Stimulated activated CD8-positive, alpha-beta memory T cell treated with anti-CD3 and anti-CD28 coated beads, Interleukin-12 subunit alpha, Interleukin-12 subunit beta, amount 100 ng/mL, for 4 hours (primary cell): ENCODE measurements at regions not wholly inside any gene's neighbourhood (a gene's known extent, or its start where the extent isn't known, plus 50 kb on each side); places are given as distances from the start of the nearest gene placed in this dataset.

Experiments
- DNase-seq: peaks from one replicate; pipeline ENCODE4 v3.0.0-alpha.2; 2020; ENCODE audit warnings: low read depth

DNA sequence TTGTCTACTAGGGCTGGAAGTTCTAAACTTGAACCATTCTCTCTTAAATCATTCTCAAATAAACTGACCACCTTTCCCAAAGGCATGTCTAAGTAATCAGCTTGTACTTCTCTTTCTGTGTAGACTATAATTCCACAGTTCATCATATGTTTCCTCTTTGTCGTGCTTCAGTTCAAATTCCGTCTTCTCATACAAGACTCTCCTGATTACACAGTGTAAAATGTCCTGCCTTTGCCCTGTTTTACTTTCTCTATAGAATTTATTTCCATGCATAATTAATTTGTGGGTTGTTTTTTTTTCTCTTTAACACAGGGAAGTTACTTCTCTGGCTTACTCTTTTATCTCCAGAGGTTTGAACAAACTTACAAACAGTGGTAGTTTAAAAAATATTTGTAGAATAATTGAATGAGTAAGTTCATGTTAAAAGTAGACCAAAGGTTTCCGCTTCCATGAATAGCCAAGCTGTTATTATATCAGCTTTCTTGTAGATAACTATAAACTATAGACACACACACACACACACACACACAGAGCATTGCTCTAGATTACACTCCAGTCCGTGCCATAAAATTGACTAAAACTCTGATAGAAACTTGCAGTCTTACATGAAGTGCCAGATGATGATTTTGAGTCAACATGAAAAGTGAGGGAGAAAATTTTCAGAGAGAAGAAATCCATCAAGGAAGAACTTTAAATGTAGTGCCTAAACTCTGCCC is 119.0 kb downstream of the SUCNR1 start:
- no peak for DNase-seq

DNA sequence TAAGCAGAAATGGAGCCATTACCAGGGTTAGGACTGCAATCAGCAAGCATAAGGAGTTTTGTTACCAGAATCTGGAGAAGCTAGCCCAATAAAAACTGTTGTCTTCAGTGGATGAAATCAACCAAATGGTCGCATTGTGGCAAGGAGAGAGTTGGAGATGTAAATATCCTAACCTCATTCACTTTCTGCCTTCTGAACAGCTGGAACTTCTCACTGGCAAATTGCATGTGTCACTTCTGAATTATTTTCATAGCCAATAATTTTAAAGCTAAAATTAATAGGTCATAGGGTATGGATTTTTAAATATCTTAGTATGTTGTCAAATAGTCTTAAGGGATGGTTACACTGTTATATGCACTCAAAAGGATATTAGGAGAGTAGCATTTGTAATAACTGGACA is 121.6 kb downstream of the SUCNR1 start:
- no peak for DNase-seq

- DNase-seq: no peak
These were observed 125.3 kb downstream of the SUCNR1 start for GRCh38 chr3:151998744-151999143.

- no peak for DNase-seq
These were observed 126.5 kb downstream of the SUCNR1 start for GRCh38 chr3:151999936-152000335.

GRCh38 chr3:152011812-152012735 is 138.6 kb downstream of the SUCNR1 start:
- DNase-seq: no peak

GRCh38 chr3:152019508-152019907 is 146.1 kb downstream of the SUCNR1 start:
- DNase-seq: no peak

- no peak for DNase-seq
These were observed 148.6 kb downstream of the SUCNR1 start for GRCh38 chr3:152021951-152022461.

DNA sequence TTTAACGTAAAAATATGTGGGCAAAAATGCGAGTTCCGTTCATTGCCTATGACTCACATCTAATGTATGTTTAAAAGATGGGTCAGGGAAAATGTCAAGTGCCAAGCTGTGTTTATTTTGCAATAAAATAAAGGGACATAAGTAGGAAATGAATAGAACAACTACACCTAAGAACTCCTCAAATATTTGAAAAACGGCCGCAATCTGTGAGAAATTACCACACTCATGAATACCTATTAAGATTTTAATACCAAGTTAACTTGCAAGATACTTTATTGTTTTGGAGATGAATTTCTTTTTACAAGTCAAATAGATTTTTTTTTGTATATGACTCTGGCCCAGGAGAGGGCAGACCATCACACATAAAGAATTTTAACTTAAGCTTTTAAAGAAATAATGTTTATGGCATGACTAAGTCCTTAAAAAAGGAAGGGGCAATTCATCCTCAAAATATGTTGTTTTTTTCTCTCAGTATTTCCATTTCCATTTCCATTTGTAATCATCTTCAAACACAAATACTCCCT is 152.7 kb downstream of the SUCNR1 start:
- no peak for DNase-seq

GRCh38 chr3:152030320-152030719 is 156.9 kb downstream of the SUCNR1 start:
- no peak for DNase-seq

DNA sequence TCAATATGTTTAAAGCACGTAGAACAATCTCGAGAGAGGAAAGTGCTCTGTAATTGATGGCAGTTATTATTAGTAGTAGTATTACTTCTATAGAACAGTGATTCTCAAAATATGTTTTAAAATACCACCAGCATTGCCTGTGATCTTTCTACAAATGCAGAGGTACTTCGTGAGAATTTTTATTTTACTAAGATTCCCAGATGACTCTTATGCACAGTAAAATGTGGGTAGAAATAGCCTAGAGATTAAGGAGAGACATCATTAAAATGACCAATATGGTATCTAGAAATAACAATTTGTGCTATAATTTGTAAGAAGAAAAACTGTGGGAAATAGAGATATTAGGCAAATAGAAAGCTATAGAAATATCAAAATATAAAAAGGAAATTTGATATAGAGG is 157.9 kb downstream of the SUCNR1 start:
- DNase-seq: no peak

- DNase-seq: no peak
These were observed 163.9 kb downstream of the SUCNR1 start for GRCh38 chr3:152037297-152037696.

DNA sequence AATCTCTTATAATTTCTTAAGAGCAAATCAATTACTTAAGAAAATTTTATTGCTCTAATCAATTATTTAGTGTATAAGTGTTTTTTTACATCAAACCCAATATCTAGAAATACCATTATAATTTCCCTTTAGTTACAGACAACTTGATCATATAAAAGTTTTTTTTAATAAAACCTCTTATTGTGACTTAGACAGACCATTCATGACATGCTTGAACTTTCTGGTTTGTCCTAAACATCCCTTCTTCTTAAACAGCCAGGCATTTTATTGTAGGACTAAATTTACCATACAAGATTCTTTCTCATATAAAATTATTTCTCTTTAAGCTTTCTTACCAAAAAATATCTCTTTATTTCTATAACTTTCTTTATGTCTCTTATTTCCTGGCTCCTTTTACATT is 164.5 kb downstream of the SUCNR1 start:
- DNase-seq: no peak

GRCh38 chr3:152038490-152038889 is 165.0 kb downstream of the SUCNR1 start:
- no peak for DNase-seq

GRCh38 chr3:152039887-152040286 is 166.4 kb downstream of the SUCNR1 start:
- DNase-seq: no peak

GRCh38 chr3:152040319-152040718 is 166.9 kb downstream of the SUCNR1 start:
- no peak for DNase-seq

DNA sequence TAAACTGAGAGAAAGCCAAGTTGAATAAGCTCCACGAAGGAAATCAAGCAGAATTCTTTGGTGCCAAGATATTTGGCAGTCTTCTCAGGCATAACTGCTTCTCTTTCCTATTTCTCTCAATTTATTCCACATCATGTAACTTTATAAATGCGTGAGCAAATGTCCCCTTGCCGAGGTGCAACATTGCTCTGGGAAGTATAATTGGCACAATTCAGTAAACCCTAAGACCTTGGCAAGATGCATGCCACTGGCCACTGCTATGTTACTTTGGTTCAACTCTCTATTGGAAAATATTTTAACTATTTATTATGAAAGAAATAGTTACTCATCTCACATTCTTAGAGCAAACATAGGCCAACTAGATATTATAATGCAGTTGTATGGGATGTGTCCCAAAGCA is 170.2 kb downstream of the SUCNR1 start:
- DNase-seq: no peak

DNA sequence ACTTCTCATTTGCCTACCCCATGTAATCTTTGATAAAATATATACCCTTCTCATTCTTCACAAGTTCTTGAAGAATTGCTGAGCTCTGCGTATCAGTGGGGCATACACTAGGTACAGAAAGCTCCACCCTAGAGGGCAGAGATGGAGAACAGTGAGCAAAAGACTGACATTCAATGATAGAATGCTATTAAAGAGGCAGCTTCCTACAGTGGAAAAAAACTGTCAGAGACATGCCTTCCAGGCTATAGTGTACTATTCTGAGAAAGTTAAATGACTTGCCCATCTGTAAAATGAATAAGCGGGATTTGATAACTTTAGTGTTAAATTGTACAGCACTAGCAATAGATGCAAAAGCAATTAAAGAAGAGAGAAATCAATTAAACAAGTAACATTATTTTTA is 172.8 kb downstream of the SUCNR1 start:
- DNase-seq: no peak

GRCh38 chr3:152047465-152047864 is 174.0 kb downstream of the SUCNR1 start:
- no peak for DNase-seq

- DNase-seq: no peak
These were observed 175.4 kb downstream of the SUCNR1 start for GRCh38 chr3:152048831-152049230.

DNA sequence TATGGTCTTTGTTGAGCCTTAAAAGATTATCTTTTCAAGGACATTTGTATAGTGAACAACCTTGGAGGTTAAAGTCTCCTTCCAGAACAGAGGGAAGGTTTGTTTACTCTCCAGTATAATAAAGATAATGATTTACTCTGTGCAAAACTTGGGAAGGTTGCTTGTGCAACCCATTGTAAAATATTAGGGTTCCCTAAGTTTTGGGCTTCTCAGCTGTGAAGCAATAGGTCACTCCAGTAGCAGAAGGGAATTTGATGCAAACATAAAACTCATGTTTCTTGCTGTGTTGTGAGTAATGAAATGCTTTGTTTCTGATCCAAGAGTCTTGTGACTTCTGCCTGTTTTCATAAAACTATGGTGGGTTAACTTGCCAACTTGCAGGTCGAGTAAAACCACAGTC is 177.5 kb downstream of the SUCNR1 start:
- no peak for DNase-seq

- DNase-seq: no peak
These were observed 178.3 kb downstream of the SUCNR1 start for GRCh38 chr3:152051501-152052404.

GRCh38 chr3:152053866-152054265 is 180.4 kb downstream of the SUCNR1 start:
- DNase-seq: no peak
